Thoracic aorta (tissue), 2 donors: ENCODE measurements at regions not wholly inside any gene's neighbourhood (a gene's known extent, or its start where the extent isn't known, plus 50 kb on each side); places are given as distances from the start of the nearest gene placed in this dataset.

Experiments
- ATAC-seq: fragments of 150-250 bp; one replicate; pipeline ENCODE4 v1.8.0; 2017; ENCODE audit warnings: low read depth; ENCODE audit not compliant: insufficient number of reproducible peaks, low FRiP score
- DNase-seq: peaks from one replicate; pipeline ENCODE4 v3.0.0-alpha.2; 2020; ENCODE audit warnings: low spot score
- H3K27ac ChIP-seq, 2 donors: fragments of 200-600 bp; sonication (generic); 1 replicate in 1 of 2; 2 replicates in 1 of 2; pipeline ENCODE4 v1.5.1; 2016; ENCODE audit warnings: mild to moderate bottlenecking in 2 of 2, moderate library complexity in 2 of 2
- H3K27me3 ChIP-seq: fragments of 200-600 bp; sonication (generic); replicated peaks from 2 replicates; pipeline ENCODE4 v1.6.0; 2016; ENCODE audit warnings: mild to moderate bottlenecking; ENCODE audit not compliant: insufficient read depth
- H3K36me3 ChIP-seq: fragments of 200-600 bp; sonication (generic); one replicate; pipeline ENCODE4 v1.5.1; 2016
- H3K4me1 ChIP-seq, 2 donors: fragments of 200-600 bp; sonication (generic); 1 replicate in 1 of 2; 2 replicates in 1 of 2; pipeline versions ENCODE4 v1.5.1 to v1.6.0; 2016; ENCODE audit warnings: low read depth in 2 of 2, mild to moderate bottlenecking in 1 of 2; ENCODE audit not compliant: control insufficient read depth in 1 of 2
- H3K4me3 ChIP-seq: fragments of 200-600 bp; sonication (generic); 2 replicates; pipeline ENCODE4 v1.5.1; 2016; ENCODE audit warnings: mild to moderate bottlenecking
- H3K9me3 ChIP-seq: fragments of 200-600 bp; sonication (generic); 2 replicates; pipeline ENCODE4 v1.5.1; 2016
- CTCF ChIP-seq: fragments of 200-600 bp; sonication (generic); IDR thresholded peaks from one replicate; pipeline ENCODE4 v1.5.1; 2019; ENCODE audit warnings: antibody characterized with exemption

- no peaks in the 10 kb centered on the region for H3K36me3 ChIP-seq
- no peaks in the 10 kb centered on the region for H3K27me3 ChIP-seq
Measured at GRCh38 chr5:106727071-106727470, 943.7 kb downstream of the EFNA5 start.

GRCh38 chr5:106720367-106720766 lies 950.4 kb downstream of the EFNA5 start:
- Histone ChIP-seq H3K36me3 (no peaks in the 10 kb centered on the region), H3K27me3 (no peaks in the 10 kb centered on the region), H3K4me3 (no peak overlapping the region), H3K27ac (no peak overlapping the region), H3K9me3 (no peaks in the 10 kb centered on the region), H3K4me1 (no peaks in the 10 kb centered on the region)
- no peak for TF ChIP-seq CTCF
- ATAC-seq (no peak), DNase-seq (no peak)

More at GRCh38 chr5:106727071-106727470, 943.7 kb downstream of the EFNA5 start:
- H3K27ac ChIP-seq, result no peak overlapping the region
- no peaks in the 10 kb centered on the region for H3K4me1 ChIP-seq
- no peak for TF ChIP-seq CTCF
- DNase-seq (no peak), ATAC-seq (no peak)
- H3K9me3 ChIP-seq, result no peaks in the 10 kb centered on the region
- H3K4me3 ChIP-seq, result no peak overlapping the region

GRCh38 chr5:106699796-106700195 lies 970.9 kb downstream of the EFNA5 start:
- no peak overlapping the region for H3K27ac ChIP-seq
- no peaks in the 10 kb centered on the region for H3K27me3 ChIP-seq
- no peaks in the 10 kb centered on the region for H3K4me1 ChIP-seq
- no peak overlapping the region for H3K4me3 ChIP-seq
- no peaks in the 10 kb centered on the region for H3K9me3 ChIP-seq
- no peak for DNase-seq
- TF ChIP-seq CTCF, result no peak
- ATAC-seq, result no peak
- H3K36me3 ChIP-seq, result no peaks in the 10 kb centered on the region

- no peaks in the 10 kb centered on the region for H3K4me1 ChIP-seq
- no peaks in the 10 kb centered on the region for H3K27me3 ChIP-seq
- no peak overlapping the region for H3K27ac ChIP-seq
- ATAC-seq (no peak), DNase-seq (no peak)
- H3K9me3 ChIP-seq, result no peaks in the 10 kb centered on the region
- TF ChIP-seq CTCF, result no peak
- no peak overlapping the region for H3K4me3 ChIP-seq
- no peaks in the 10 kb centered on the region for H3K36me3 ChIP-seq
Measured at GRCh38 chr5:106699198-106699597, 971.5 kb downstream of the EFNA5 start.

GRCh38 chr5:106698169-106698568 lies 972.6 kb downstream of the EFNA5 start:
- no peak overlapping the region for H3K27ac ChIP-seq
- H3K4me1 ChIP-seq, result no peaks in the 10 kb centered on the region
- DNase-seq (no peak), ATAC-seq (no peak)
- no peak for TF ChIP-seq CTCF
- H3K4me3 ChIP-seq, result no peak overlapping the region
- H3K27me3 ChIP-seq, result no peaks in the 10 kb centered on the region
- no peaks in the 10 kb centered on the region for H3K36me3 ChIP-seq
- H3K9me3 ChIP-seq, result no peaks in the 10 kb centered on the region
